Stimulated activated naive CD8-positive, alpha-beta T cell treated with anti-CD3 and anti-CD28 coated beads, Interleukin-15, Interleukin-2, amounts not matched to agents 100 U/mL and 50 U/mL, for 24 hours (primary cell): ENCODE measurements at regions not wholly inside any gene's neighbourhood (a gene's known extent, or its start where the extent isn't known, plus 50 kb on each side); places are given as distances from the start of the nearest gene placed in this dataset.

ENCODE experiments used
- ATAC-seq: fragments of 150-1000 bp; cut with Tn5 transposase; one replicate; pipeline ENCODE4 v1.10.0; 2021
- DNase-seq: peaks from one replicate; pipeline ENCODE4 v3.0.0; 2021

DNA sequence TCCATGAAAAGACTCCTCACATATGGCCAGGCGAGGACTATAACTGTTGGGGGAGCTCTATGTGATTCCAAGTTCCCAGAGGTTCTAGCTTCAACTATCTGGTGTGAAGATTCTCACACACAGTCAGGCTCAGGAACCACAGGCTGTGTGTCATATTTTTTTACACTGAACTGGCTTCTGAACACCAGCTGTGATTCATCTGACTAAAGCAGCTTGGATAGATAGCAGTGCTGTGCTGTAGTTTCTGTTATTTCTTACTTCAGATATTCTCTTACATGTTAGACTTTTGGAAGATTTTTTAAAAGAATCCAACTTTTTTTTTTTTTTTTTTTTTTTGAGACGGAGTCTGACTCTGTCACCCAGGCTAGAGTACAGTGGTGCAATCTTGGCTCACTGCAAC is 140.7 kb upstream of the MCHR2 start:
- DNase-seq (no peak), ATAC-seq (no peak)

GRCh38 chr6:100134297-100134696 is 140.3 kb upstream of the MCHR2 start:
- no peak for DNase-seq

GRCh38 chr6:100132005-100132404 is 138.0 kb upstream of the MCHR2 start:
- DNase-seq, result no peak
- no peak for ATAC-seq

More at GRCh38 chr6:100134297-100134696, 140.3 kb upstream of the MCHR2 start:
- ATAC-seq, result no peak

DNA sequence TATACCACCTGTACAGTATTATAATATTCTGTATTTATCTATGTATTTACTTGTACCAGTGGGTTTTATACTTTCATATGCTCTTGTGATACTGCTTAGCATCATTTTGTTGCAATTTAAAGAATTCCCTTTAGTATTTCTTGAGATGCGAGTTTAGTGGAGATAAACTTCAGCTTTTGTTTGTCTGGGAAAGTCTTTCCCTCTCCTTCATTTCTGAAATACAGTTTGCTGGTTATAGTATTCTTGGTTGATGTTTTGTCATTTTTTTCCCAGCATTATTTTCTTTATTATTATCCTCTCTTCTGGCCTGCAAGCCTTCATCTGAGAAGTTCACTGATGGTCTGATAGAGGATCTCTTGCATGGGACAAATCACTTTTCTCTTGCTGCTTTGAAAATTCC is 136.6 kb upstream of the MCHR2 start:
- DNase-seq (no peak), ATAC-seq (no peak)

DNA sequence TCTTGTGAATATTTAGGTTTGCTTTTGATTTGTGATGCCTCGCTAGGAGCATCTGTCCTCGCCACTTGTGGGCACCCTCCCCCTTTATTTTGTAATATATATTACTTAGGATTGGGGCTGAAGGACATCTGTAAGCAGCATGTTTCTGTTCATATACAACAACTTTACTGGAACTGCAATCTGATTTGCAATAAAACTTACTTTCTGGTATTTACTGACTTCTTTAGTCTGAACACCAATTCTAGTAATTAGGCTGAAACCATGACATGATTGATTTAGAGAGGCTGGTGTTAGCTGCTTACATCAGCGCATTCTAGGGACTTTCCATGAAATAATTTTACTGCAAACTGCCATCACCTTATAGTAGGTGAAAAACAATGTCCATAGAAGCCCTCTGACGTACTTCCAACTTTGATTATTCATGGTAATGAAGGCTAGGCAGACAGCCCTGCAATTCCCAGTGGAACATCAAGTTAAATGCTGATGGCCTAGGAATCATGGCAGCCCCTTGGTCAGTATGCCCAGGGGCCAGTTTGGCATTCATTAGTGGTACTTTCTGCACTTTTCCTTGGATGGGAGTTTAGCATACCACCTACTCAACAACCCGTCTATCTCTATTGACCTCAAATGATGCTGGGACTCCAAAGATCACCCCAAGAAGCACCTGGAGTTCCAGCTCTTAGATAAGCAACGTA is 132.9 kb upstream of the MCHR2 start:
- DNase-seq, result no peak

GRCh38 chr6:100121854-100122609 is 128.0 kb upstream of the MCHR2 start:
- ATAC-seq, result no peak
- no peak for DNase-seq

More for the DNA sequence above, 132.9 kb upstream of the MCHR2 start:
- ATAC-seq, result no peak

DNA sequence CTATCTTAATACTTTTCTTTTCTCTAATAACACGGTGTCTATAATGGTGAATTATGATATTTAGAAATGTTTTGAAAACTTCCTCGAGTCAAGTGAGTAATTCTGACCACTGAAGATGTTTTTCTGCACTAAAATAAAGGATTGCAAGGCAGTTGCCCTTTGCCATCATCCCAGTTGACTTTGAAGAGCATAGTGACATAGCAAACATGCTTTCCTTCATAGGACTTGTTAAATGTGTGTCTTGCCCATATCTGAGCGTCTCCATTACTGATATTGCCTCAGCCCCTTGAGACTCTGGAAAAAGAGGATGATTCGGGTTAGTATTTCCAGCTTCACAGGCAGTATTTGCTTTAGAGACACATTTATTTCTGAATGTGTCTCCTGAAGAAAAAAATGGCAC is 125.2 kb upstream of the MCHR2 start:
- DNase-seq, result no peak
- ATAC-seq, result no peak

DNA sequence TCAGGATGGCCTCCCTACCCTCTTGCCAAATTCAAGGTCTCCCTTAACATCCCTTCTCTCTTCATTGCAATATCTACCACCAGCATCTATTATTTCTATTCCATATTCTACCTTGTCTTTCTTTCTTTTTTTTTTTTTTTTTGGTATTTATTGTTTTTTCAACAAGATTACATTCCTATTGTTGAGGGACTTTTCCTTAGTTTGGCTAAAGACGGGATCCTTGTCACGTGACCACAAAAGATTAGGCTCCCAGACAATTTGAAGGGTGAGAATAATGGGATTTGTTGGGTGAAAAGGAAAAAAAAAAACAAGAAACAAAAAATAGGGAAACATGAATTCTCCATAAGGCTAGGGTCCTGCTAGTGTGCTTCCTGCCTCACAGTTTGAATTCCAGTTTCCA is 124.3 kb upstream of the MCHR2 start:
- ATAC-seq, result no peak
- no peak for DNase-seq

GRCh38 chr6:100117680-100118079 is 123.7 kb upstream of the MCHR2 start:
- DNase-seq (no peak), ATAC-seq (no peak)

- ATAC-seq (no peak), DNase-seq (no peak)
These were observed 122.6 kb upstream of the MCHR2 start for GRCh38 chr6:100116411-100117194.

GRCh38 chr6:100115407-100116101 is 121.5 kb upstream of the MCHR2 start:
- DNase-seq (no peak), ATAC-seq (no peak)

DNA sequence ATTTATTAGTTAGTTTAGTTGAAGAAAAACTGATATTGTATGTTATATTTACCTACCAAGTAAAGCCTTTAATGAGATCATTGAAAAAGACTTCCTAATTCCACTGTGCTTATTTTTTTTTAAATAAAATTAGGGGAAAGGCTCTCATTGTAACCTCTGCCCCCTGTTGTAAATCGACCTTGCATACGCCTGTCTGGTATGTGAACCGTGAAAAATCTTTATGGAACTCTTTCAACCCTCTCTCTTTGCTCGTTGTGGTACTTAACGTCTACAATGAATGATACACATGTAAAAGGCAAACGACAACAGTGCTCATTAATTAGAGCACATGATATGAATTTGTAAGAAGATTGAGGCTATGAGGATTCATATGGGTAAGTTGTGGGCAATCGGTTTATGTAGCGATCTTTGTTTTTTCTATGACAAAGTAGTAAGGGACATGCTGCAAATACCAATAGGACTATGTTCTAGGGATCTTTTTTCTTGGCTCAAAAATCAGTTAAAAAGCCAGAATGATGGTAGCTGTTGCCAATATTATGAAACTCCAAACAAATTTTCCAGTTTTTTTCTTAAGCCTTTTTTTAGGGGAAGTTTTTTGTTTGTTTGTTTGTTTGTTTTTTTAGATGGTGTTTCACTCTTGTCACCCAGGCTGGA is 119.0 kb upstream of the MCHR2 start:
- DNase-seq (no peak), ATAC-seq (no peak)

DNA sequence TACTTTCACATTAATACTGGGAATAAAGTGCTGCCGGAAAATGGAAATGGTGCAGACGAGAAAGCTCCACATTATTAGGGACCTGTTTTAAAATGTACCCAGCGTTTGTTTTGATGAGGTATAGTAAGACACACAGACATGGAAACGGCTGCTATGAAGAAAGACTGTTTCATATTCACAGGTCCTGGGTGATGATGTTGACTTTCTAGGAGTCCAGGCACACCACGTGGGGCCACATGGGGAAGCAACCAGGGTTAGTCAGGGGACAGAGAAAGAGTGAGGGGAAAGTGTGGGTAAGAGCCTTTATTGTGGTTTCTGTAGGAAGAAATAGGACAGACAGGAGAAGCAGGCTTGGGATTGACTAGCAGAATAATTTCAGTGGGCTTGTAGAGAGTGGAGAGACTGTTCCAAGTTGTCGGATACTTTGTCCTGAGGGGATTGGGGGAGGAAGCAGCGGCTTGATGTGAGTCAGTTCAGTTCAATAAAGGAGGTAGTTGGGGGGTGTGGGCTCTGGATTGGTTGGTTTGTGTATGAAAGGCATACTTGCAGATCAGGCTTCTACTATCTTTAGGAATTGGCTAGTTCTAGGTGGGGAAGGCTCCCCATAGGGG is 112.0 kb upstream of the MCHR2 start:
- DNase-seq, result no peak
- ATAC-seq, result no peak

GRCh38 chr6:100105138-100105537 is 111.1 kb upstream of the MCHR2 start:
- ATAC-seq, result no peak
- DNase-seq, result no peak

- ATAC-seq, result no peak
These were observed 109.9 kb upstream of the MCHR2 start for GRCh38 chr6:100103931-100104330.

GRCh38 chr6:100103194-100103593 is 109.2 kb upstream of the MCHR2 start:
- no peak for DNase-seq
- ATAC-seq, result no peak

More at GRCh38 chr6:100103931-100104330, 109.9 kb upstream of the MCHR2 start:
- no peak for DNase-seq

DNA sequence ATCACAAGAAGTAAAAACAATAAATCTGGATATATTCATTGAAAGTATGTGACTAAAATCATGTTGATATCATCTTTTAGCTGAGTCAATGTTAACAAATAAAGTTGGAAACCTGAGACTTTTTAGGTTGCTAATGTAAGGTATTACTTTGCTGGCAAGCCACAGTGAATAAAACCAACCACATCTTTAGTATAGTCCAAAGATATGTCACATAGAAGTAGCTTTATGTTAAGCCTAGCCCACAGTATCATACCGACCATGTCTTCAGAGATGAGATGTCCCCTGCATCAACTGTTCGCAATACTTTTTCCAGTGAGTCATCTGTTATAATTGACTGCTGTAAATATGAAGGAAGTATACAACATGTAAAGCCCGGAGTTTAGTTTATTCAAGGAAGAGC is 107.6 kb upstream of the MCHR2 start:
- DNase-seq, result no peak
- ATAC-seq, result no peak

DNA sequence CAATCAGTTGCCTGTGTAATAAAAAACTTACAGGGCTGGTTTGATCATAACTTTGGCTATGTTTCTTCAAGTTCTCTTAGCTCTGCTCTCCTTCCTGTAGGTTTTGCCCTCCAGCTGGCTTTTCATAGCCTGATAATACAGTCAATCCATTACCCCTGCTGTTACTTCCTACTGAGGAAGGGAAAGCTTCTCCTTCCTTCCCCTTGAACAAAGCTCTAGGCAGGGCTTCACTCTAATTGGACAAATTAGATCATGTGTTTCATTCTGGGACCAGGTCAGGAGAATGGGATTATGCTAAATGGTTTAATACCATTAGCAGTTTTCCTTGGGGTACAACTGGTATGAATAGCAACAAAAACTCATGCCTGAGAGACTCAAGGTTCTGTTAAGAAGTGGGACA is 106.8 kb upstream of the MCHR2 start:
- DNase-seq, result no peak
- no peak for ATAC-seq

- ATAC-seq (no peak), DNase-seq (no peak)
These were observed 105.4 kb upstream of the MCHR2 start for GRCh38 chr6:100099189-100100074.

DNA sequence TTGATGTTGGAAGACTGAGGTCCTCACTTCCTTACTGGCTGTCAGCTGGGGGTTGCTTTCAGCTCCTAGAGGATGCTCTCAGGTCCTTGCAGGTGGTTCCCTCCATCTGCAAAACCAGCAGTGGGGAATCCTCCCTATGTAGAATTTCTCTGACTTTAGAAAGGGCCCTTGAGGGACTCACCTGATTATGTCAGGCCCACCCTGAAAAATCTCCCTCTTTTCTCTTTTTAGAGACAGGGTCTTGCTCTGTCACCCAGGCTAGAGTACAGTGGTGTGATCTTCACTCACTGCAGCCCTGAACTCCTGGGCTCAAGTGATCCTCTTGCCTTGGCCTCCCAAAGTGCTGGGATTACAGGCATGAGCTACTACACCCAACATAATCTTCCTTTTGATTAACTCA is 102.9 kb upstream of the MCHR2 start:
- DNase-seq, result no peak
- ATAC-seq, result no peak
